ENCODE measurements at regions not wholly inside any gene's neighbourhood (a gene's known extent, or its start where the extent isn't known, plus 50 kb on each side); places are given as distances from the start of the nearest gene placed in this dataset.
"Not testable (repeated sequence)": the region's sequence is repeated elsewhere in the genome, so short reads cannot be mapped to it uniquely, and the experiment has no call there.

DNA sequence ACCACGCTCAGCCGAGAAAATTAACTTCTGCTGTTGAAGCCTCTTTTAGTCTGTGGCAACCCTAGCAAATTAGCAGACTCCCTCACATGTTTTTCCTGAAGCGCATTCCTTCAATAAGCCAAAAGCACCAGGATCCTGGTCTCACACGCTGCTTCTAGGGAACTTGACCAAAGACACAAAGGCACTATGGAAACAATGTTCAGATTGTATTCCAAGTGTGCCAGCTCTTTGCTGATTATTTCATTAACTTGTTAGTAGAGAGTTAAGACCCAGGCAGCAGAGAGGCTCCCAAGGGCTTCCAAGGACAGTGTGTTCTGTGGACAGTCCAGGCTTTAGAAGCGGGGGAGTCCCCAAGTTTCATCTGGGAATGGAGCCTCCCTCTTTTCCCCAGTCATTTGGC lies 94.4 kb upstream of the BASP1 start:
- DNase-seq (ENCODE audit: low read depth, low spot score), result no peak

DNA sequence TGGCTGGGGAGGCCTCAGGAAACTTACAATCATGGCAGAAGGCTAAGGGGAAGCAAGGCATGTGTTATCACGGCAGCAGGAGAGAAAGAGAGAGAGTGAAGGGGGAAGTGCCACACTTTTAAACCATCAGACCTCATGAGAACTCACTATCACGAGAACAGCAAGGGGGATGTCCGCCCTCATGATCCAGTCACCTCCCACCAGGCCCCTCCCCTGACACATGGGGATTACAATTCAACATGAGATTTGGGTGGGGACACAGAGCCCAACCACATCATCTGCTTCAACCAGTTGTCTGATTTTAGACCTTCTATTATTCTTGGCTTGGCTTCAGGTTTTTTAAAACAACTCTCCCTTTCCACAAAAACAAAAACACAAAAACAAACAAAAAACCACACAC lies 93.7 kb upstream of the BASP1 start:
- not testable (repeated sequence) for DNase-seq (ENCODE audit: low read depth, low spot score)

DNA sequence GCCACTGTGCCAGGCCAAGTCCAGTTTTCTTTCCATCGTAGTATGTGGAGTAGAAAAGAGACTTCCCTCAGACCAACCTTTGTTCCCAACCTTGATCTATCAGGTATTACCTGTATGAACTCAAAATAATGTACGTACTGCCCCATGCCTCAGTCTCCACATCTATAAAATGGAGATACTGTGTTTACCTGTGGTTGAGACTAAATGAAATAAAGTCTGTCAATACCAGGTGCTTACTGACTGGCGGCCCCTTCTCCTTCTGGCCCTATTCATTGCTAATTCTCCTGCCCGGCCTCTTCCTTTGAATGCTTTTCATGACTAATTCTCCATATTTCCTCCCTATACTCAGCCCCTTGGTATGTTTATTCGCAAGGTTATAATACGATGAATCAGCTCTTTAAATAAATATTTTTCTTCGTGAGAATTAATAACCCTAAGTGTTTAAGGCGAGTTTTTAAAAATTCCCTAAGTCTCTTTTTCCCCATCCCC lies 89.6 kb upstream of the BASP1 start:
- no peak for DNase-seq (ENCODE audit: low read depth, low spot score)

DNA sequence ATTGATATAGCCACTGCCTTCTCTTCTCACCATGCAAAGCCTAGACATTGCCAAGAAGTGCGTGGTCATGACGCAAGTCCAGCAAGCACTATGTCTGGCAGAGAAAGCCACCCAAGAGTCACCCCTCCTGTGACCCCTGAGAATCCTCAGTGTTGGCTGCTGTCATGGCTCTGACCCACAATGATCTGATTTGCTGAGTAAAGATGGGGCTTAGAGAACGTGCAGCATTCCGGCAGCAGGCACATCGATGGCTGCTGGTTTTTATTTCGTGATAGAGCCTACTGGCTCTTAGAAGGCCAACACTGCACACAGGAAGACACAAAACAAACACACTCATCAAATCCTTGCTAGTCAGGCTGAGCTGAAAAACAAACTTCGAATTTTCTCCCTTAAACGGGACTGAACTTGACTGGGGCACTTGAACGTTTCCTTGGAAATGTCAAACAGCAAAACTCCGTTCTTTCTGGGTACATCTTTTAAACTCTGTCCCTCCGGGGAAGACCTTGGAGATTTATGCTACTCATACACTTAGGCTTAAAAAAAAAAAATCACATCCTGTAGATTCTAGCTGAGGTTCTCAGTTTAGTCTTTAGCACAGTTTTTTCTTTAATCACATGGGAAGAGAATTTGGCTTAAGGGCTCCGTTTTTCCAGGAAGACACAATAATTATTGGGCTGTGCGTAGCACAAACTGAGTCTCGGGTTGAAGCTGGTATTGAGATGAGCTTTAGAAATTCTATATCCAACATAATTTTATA lies 88.2 kb upstream of the BASP1 start:
- DNase-seq (ENCODE audit: low read depth, low spot score), result no peak

DNA sequence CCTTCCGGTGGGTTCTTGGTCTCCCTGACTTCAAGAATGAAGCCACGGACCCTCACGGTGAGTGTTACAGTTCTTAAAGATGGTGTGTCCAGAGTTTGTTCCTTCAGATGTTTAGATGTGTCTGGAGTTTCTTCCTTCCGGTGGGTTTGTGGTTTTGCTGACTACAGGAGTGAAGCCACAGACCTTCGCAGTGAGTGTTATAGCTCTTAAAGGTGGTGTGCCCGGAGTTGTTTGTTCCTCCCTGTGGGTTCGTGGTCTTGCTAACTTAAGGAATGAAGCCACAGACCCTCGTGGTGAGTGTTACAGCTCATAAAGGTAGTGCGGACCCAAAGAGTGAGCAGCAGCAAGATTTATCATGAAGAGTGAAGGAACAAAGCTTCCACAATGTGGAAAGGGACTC lies 87.1 kb upstream of the BASP1 start:
- not testable (repeated sequence) for DNase-seq (ENCODE audit: low read depth, low spot score)

DNA sequence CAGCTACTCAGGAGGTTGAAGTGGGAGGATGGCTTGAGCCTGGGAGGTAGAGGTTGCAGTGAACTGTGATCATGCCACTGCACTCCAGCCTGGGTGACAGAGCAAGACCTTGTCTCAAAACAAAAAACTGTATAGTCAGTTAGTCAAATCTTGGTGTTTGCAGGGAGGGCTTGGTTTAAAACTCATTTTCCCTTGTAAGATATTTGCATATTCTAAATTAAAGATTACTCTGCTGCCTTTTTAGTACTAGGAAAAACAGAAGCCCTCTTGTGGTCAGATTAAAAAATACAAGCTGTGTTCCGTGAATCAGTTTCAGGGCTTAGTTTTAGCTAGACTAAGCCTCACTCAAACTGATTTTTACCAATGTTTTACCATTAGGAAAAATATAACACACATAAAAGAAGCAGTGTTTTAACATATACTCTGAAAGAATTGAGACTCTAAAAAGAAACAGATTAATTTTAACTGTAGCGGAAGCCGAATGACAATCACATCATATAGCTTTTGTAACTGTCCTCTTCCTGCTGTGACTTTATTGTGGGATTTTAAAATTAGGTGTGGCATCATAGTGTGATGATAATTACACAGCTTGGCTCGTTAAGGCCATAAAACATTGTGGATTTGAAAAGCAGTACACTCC lies 84.9 kb upstream of the BASP1 start:
- DNase-seq (ENCODE audit: low read depth, low spot score), result no peak

DNA sequence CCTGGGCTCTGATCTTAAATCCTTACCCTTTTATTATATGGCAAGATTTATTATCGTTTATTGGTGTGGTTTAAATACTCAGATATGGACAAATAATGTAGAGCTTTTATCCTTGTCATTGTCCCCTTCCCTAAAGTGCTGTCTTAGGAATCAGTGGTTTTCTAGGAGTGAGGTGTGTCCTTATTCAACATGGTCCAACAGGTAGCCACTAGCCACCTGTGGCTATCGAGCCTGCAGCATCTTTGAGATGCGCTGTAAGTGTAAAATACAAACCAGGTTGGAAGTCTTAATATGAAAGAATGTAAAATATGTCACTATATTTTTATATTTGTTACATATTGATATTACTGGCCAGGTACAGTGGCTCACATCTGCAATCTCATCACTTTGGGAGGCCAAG lies 82.4 kb upstream of the BASP1 start:
- no peak for DNase-seq (ENCODE audit: low read depth, low spot score)

DNA sequence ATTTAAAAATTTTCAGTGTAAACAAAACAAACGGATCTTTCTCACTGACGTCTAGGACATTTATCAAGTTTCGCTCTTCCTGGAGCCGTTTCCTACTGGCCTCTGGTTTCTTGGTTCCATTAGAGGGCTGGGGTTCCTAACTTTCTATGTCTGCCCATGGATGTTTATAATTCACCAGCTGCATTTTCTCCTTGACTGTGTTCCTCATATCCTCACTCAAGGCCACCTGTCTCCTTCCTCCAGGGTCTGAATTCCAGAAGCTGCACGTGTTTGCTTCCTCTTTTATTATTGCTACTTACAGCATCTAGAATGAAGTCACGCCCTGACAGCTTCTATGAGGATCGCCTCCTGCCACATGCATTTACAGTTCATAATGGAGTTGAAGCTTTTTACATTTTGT lies 74.1 kb upstream of the BASP1 start:
- no peak for DNase-seq (ENCODE audit: low read depth, low spot score)

DNA sequence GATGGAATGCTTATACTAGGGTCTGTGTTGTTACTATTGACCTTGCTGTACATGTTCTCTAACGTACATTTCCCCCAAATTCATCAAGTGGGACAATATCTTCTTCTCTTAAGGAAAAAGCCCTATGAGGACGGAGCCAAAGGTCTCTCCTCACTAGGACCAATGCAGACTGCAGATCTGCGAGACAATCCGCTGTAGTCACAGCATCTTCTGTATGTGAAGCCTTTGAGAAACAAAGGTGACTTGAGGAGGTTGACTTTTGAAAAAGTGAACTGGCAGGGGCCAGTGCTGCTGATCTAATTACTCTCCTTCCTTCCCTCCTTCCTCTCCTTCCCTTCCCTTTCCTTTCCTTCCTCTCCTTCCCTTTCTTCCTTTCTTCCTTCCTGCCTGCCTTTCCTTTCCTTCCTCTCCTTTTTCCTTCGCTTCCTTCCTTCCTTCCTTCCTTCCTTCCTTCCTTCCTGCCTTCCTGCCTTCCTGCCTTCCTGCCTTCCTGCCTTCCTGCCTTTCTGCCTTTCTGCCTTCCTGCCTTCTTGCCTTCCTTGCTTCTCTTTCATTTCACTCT lies 71.1 kb upstream of the BASP1 start:
- no peak for DNase-seq (ENCODE audit: low read depth, low spot score)

DNA sequence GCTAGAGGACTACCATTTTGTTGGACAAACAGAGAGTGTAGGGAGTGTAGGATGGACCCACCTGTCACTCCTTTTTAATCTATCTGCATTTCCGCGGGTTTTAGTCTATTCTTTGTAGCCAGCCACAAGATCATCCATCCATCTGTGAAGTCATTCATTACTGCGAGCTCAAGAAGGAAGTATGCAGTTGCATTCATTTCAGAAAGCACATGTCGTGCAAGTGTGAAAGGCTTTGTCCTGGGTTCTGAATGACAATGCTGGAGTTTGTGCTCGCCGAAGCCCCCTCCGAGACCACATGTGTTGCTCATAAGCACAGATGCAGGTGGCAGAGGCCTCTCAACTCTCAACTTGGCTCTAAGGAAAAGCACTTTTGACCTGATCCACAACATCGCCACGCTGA lies 70.3 kb upstream of the BASP1 start:
- no peak for DNase-seq (ENCODE audit: low read depth, low spot score)

DNA sequence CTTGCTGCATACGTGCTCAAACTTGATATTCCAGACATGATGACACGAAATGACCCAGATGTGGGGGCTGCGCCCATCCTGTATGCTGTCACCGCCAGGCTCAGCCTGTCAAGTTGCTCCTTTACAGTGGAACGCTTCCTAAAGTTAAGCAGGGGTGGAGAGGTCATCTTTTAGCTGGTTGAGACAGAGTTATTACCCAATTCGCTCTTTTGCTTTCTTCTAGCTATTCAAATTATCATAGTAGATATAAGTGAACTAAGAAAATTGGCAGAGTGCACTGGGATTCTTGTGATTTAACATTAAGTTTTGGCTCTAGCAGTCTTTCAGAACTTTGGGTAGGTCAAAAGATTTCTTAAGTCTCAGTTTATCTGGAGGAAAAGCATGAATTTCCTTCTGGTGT lies 69.8 kb upstream of the BASP1 start:
- no peak for DNase-seq (ENCODE audit: low read depth, low spot score)

DNA sequence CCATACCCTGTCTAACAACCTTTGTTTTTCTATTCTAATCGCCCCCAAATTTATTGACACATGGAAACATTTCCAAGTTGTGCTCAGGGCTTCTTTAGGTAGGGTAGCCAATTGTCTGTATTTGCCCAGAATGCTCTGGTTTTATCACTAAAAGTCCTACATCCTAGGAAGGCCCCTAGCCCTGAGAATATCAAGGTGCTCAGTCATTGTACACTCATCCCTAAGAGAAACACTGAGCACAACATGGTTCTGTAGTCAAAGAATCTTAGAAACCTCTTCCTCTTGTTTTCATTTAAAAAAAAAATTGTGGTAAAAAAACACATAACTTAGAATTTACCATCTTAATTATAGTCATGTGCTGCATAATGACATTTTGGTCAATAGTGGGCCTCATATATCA lies 69.0 kb upstream of the BASP1 start:
- no peak for DNase-seq (ENCODE audit: low read depth, low spot score)

DNA sequence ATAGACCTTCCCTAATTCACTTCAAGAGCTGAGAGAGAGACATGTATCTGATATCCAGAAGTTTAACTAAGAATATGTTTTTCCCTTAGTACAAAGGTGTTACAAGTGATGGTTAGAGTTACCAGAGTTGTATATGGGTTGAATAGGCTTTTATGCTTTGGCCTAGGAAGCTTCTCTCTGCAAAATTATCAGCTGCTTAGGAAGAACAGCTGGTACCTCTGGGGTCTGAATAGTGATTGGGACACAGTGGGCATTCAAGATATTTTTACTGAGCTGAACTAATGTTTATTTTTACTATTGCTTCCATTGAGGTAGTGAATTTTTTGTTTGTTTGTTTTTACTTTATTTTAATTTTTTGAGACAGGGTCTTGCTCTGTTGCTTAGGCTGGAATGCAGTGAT lies 67.6 kb upstream of the BASP1 start:
- no peak for DNase-seq (ENCODE audit: low read depth, low spot score)

DNA sequence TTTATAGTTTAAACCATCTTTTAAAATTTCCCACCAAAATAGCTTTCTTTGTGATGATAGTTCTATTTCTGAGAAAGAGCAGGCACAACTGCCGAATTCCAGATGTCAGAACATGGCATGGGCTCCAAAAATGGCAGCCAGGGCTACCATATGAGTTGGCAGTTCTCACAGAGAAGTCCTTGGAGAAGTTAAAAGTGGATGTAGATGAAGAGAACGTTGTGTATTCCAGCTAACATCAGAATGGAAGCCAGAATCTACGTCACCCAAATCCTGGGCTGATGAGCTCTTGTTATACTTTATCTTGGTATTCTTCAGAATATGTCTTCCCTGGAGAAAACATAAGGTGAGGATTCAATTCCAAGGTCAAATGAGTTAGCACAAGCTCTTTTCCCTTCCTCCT lies 66.9 kb upstream of the BASP1 start:
- DNase-seq (ENCODE audit: low read depth, low spot score), result no peak

DNA sequence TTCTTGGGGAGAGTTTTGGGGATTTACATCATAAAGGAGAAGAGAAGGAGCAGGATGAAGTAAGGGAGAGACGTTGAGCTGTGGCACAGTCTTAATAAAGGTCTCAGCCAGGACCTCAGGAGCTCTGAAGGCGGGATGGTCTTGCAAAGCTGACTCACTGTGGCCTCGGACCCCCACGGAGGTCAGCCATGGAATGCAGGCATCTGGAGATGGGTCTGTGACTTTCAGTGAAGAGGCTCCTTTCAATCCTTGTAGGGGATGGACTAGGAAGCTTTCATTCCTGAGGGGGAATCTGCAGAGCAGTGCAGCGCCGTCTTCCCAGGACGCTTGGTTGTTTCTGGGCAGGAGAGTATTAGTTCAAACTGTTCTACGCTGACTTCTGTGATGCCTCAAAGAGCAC lies 65.7 kb upstream of the BASP1 start:
- no peak for DNase-seq (ENCODE audit: low read depth, low spot score)

DNA sequence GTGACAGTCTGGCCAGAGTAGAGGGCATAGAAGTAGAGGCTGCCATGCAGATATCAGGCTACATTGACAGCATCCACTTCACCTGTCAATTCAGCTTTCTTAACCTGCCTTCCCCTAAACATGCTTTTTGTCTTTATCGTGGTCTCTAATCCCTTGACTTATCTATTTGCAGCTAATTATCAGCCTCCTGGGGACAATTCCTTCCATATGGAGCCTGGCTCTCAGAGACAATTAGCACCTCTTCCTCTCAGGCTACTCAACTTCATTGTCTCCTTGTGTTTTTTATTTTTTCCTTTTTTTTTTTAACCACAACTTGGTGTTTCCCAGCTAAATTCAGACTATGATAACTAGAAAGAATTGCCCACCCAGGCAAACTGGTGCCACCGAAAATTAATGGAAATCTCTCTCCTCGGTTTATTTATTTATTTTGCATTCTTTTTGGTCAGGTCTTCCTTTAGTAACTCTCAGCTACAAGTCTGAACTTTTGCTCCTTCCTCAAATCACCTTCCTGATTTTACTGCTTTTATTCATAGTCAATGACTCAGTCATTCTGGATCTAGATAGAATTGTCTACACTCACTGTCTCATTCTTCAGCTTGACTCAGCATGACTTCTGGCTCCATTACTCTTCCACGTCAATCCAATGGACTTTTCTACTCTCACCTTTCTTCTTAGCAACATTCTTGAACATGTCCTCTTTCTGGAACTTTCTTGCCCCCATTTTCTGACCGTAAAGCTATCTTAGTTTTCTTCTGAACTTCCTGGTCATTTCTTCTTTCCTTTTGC lies 63.0 kb upstream of the BASP1 start:
- DNase-seq (ENCODE audit: low read depth, low spot score), result no peak

DNA sequence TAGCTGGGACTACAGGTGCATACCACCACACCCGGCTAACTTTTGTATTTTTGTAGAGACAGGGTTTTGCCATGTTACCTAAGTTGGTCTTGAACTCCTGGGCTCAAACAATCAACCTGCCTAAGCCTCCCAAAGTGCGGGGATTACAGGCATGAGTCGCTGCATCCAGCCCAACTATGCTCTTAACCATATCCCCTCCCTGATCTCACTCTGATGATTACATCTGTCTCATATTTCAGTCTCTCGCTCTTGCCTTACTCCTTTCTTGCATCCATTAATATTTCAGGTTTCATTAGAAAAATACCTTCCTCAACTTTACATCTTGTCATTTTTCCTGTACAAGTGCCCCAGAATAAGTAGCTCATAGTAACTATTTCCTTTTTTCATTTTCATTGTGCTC lies 61.0 kb upstream of the BASP1 start:
- DNase-seq (ENCODE audit: low read depth, low spot score), result no peak

DNA sequence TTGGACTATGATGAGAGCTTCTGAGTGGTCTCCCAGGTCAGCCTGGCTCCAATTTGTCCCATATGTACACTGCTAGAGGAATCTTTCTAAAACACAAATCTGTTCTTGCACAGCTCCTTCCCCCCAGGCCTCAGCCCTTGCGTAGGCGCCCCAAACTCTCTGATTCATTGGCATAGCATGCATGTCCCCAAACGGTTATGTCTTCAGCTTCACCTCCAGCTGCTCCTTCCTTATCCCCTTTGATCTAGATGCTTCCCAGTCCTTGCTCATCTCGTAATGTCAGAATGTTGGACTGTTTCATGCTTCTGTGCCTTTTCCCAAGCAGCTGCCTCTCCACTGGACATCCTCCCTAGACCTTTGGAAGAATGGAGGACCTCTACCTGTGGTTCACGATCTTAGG lies 60.1 kb upstream of the BASP1 start:
- DNase-seq (ENCODE audit: low read depth, low spot score), result no peak

DNA sequence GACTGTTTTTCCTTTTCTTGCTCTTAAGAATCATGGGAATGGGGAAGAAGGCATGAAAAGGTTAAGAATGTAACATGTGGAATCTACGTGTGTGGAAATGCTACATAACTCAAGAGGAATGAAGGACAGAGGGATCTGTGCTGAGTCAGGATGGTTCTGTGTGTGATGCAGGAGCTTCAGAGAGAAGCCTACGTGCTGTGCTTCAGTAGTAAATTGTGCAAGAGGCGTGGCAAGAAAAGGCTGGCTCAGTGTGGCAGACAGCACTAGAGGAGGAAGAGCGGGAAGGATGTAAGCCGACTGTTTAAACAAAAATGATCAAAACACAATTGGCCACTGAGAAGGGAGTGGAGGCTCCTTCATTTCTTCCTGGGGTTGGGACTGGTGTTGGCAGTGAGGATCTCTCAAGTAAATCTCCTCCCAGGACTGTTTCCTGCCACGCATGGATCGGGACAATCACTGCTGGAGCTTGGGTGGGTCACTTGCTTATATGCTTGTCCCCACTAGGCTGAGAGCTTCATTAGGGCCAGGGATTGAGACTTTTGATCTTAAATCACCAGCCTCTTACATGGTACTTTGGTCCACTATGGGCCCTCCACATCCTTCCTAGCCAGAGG lies 59.4 kb upstream of the BASP1 start:
- no peak for DNase-seq (ENCODE audit: low read depth, low spot score)

DNA sequence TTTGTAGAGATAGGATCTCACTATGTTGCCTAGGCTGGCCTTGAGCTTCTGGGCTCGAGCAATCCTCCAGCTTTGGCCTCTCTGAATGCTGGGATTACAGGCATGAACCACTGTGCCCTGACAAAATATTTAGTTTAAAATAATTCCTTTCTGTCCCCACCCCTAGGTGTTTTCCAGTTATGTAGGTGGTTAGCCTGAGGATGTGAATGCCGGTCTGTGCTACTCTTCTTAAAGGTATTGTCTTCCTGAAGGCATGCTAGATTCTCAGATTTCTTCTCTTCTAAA lies 56.7 kb upstream of the BASP1 start:
- no peak for DNase-seq (ENCODE audit: low read depth, low spot score)

DNA sequence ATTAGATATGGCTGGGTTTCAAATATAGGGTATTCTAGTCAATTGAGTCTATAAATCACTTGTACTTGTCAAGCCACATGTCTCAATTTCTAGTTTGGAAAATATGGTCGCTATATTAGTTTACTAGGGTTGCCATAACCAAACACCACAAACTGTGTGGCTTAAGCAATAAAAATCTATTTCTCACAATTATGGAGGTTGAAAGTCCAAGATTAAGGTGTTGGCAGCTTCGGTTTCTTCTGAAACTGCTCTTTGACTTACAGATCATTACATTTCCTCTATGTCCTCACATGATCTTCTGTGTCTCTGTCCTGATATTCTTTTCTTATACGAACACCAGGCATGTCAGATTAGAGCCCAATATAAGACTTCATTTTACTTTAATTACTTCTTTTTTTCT lies 55.8 kb upstream of the BASP1 start:
- DNase-seq (ENCODE audit: low read depth, low spot score), result no peak

DNA sequence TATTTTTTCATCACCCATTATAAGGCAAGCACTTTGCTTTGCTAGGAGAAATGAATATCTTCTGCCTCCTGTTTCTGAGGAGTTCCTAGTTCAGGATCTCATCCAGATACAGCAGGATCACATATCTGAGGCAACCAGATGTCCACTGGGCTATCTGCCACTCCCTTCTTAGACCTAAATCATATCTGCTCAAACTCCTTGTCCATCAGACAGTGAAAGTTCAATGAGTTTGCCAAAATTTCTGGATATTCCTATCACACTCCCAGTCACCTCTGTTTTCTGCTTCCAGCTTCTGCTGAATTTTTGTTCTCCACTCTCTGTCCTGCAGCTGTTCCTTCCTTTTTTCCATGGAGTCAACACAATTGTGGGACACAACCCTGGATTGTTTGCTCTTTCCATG lies 54.2 kb upstream of the BASP1 start:
- DNase-seq (ENCODE audit: low read depth, low spot score), result no peak
